ENCODE measurements at regions not wholly inside any gene's neighbourhood (a gene's known extent, or its start where the extent isn't known, plus 50 kb on each side); places are given as distances from the start of the nearest gene placed in this dataset.

GRCh38 chr10:105855791-105856190, 1214.7 kb downstream of the SORCS3 start:
- DNase-seq = no peak

DNA sequence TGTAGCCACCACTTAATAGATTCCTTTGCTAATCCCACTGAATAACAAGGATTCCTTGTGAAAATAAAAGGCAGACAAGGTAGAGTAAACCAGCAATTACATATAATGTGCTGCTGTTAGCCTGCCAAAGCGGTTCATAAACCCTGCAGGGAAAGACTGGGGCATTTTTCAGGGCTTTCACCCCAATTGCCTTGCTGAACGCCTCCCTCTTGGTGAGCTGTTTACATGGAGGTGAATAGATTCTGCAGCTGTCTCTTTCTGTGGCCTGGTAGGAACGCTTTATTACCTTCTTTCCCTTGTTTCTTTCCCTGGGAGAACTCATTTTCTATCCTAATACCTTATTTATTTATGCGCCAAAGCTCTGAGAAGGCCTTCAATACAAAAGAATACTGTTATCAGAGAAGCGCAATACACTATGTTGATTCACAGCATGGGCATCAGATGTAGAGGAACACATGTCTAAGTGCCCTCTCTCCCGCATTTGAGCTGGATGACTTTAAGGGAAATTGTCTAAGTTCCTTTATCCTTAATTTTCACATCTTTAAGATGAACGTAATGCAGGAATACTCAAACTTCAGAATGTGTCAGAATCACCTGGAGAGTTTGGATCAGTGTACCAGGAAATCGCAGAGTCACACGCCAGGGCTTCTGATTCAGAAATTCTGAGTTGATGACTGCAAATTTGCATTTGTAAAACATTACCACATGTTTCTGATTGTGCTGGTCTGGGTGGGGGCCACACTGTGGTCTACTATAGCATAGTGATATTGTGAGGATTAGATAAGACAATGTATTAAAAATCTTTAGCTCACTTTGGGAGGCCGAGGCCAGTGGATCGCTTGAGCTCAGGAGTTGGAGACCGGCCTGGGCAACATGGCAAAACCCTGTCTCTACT, 1203.8 kb downstream of the SORCS3 start:
- DNase-seq = no peak

DNA sequence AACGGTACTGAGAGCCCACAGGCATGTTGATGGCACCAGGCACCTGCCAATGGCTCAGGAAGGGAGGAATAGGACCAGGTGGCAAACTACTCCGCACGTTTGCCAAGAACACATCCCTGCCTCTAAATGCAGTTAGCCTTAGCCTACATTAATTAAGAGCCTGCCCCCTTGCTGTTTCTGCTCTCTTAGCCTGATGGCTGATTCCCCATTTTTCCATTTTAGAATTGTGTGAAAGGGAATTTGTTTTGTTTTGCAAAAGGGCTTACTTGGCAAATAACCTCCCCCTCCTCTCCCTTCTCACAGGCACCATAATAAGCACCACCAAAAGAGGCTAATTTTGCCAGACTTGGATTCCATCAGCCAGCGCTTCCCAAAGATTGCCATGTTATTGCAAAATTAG, 1203.2 kb downstream of the SORCS3 start:
- no peak for DNase-seq

- DNase-seq = peak; percentile 23
Observed at GRCh38 chr10:105843786-105844185, 1202.7 kb downstream of the SORCS3 start.

DNA sequence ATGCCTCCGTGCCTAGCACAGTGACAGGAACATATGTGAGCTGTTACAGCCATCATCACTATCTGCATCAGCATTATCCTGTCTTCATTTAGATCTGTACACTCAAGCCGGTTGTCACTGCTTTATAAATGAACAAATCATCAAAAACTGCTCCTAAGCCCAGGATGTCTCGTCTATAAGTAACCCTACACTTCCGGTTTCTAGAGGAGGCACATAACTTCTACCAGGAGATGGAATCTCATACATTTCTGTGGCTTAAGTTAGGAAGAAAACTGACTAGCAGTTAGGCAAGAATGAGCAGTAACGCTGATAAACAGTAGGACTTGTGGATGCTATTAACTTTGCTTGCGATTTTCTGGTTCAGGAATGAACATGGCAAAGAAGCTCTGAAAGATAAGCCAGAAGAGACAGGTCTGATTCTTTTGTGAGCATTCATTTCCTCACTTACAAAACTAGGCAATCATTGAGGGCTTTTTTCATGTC, 1199.2 kb downstream of the SORCS3 start:
- DNase-seq = no peak

DNA sequence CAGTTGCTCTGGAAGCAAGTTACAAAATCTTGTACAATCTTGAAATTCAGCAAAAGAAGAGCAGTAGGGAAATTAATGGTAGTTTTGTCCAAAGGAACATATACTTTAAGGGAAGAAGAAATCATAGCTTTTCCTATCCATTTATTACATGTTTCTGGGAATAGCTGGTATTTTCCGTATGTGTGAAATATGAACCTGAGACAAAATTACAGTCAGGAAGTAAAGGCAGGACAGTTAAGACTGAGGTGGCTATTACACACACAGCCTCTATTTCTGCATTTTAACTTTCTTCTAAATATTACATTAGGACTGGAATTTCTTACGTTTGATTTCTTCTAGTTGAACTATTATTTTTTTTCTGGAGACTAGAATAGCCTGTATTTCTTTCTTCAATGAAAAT, 1197.3 kb downstream of the SORCS3 start:
- DNase-seq = no peak

GRCh38 chr10:105837951-105838350, 1196.9 kb downstream of the SORCS3 start:
- DNase-seq = peak; percentile 49

- no peak for DNase-seq
Observed at GRCh38 chr10:105834261-105835059, 1193.4 kb downstream of the SORCS3 start.

DNA sequence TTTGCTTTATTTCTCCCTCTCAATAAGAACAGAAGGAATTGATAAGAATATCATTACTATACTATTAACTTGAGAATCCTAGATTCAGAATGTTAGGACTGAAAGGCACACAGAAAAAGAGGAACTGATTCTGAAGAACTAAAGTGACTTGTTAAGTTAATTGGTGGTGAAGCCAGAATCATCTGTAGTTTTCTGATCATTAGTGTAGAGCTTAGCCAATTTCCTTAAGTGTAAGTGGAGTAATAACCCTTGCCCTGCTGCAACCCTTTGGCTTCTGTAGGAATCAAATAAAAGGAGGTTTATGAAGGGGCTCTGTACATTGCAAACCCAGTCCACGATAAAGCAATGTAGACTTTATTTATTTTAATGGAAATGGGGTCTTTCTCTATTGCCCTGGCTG, 1186.0 kb downstream of the SORCS3 start:
- no peak for DNase-seq

GRCh38 chr10:105807935-105808587, 1167.0 kb downstream of the SORCS3 start:
- DNase-seq = no peak

GRCh38 chr10:105803206-105803605, 1162.1 kb downstream of the SORCS3 start:
- DNase-seq = no peak

DNA sequence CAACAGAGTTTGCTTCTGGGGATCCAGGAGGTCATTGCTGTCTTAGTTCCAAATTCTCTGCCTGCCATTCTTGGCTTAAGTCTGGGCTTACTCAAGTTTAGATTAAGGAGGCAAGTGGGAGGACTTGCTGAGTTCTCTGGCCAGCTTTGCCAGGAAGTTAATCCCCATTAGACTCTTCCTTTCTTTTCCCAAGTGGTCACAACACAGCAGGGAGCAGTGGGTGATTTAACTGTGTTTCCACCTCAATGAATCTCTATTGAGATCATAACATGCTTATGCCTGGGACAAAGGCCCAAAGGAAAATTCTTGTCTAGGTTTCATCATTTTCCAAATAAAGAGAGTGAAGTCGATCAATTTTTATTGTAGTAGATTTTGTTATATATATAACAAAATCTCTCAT, 1159.6 kb downstream of the SORCS3 start:
- DNase-seq = no peak

- DNase-seq = no peak
Observed at GRCh38 chr10:105798328-105798889, 1157.3 kb downstream of the SORCS3 start.

DNA sequence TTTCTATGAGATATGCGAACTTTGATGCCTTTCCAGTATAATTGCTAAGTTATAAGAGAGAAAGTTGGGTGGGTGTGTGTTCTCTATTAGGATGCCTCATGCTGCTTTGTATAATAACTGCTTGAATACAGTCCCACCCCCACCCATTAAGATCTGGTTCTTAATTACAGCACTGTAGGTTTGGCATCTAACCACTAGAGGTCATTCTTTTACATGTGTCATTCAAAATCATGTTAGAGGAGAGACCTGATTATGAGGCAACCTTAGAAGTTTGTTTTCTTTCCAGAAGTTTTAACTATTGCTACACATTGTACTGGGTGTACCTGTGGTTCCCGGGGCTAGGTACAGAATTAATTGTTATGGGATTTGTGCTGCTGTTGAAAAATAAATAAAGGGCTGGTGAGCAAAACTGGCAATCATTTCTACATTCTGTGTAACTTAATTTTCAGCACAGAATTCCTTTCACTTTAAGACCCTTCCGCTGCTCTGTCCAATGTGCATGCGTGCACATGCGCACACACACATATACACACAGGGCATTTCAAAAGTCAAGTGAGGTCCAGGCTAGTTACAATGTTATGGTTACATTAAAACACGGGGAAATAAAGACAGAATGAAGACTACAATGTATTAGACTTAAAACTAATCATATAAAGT, 1156.3 kb downstream of the SORCS3 start:
- DNase-seq = peak; percentile 14

- DNase-seq = no peak
Observed at GRCh38 chr10:105793071-105793470, 1152.0 kb downstream of the SORCS3 start.

DNA sequence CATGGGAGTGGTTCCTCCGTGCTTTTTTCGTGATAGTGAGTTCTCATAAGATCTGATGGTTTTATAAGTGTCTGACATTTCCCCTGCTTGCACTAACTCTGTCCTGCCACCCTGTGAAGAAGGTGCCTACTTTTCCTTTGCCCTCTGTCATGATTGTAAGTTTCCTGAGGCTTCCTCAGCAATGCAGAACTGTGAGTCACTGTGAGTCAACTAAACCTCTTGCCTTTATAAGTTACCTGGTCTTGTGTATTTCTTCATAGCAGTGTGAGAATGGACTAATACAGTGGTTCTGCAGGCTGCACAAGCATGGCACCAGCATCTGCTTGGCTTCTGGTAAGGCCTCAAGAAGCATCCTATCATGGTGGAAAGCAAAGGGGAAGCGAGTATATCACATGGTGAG, 1144.6 kb downstream of the SORCS3 start:
- DNase-seq = no peak

DNA sequence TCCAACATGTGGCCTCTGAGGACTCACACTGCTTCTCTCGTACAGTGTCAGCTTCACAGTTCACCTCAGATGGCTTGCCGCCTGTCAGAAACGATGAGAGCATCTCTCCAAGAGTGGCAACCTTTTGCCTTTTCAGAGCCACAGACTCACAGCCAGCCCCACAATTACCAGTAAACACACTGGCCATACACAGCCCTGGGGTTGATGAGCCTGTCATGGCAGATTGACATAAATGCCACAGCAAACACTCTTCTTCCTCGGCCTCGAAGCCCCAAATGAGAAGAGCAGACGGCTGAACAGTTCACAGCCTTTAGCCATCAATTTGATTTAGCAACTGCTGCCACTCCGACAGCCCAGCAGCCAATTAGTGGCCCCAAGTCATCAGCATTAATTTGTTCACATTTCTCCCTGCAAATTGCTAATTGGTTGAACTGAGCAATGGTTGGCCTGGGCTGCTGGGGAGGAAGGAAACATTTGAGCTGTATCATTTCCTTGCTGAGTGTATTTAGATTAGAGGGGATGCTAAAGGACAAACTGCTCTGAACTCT, 1142.9 kb downstream of the SORCS3 start:
- no peak for DNase-seq

DNA sequence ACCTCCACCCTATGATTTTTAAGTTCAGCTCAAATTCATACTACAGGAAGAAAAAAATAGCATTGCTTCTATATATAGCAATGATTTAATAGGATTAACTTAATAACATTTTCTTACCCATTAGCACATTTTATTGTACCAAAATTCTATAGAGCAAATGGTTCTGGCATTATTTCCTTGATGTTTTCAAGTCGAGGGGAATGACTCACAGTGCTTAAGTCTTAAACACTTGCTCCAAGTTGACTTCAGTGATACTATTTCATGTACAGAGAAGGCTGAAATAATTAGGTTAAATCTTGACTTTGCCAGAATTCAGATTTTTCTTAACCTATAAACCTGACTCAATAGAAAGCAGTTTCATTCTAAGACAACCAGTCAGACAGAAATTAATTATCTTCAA, 1133.8 kb downstream of the SORCS3 start:
- no peak for DNase-seq

- no peak for DNase-seq
Observed at GRCh38 chr10:105774351-105774750, 1133.3 kb downstream of the SORCS3 start.

DNA sequence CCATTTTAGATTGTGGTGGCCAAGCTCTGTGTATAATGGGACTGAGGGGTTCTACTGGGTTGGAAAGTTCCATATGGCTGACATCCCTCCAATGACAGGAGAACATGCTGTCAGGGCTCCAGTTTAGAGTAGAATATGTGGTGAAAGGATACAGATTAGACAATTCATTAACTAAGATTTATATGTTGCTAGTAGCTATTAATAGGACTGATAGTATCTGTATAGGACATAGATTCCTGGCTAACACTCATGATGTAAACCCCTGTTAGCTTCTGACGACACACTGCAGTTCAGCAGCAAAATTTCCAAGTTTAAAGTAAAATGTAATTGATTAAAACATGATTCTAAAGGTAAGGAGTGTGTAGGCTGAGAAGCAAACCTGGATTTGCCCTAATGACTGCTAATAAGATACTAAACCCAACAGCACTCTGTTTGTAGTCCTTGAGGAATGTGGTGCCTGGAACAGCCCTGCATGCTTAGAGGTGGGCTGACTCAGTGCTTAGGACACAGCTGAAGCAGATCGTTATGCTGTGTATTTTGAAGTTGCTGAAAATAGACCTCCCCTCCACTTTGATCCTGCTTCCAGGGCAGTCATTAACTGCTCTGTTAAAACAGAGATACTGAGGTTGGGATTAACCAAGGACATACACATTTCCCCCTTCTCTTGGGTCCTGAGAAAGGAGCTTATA, 1129.6 kb downstream of the SORCS3 start:
- no peak for DNase-seq
